Endothelial cell of umbilical vein (primary cell): ENCODE measurements at regions not wholly inside any gene's neighbourhood (a gene's known extent, or its start where the extent isn't known, plus 50 kb on each side); places are given as distances from the start of the nearest gene placed in this dataset.

Source experiments
- BruUV-seq: library from RNA; stranded (reverse); fragments of 400-500 nt; replicated peaks from 2 replicates; lab custom pipeline; 2021; lab: Mats Ljungman, UMichigan
- CTCF ChIA-PET: fragments of 300-600, 350-600 bp; sonication (Branson Sonifier 250); formaldehyde crosslinking; loops from one replicate; lab custom pipeline; 2021; ENCODE audit warnings: antibody characterized with exemption, inconsistent platforms; lab: Charles Lee
- POLR2A ChIA-PET: fragments of 300-600, 350-600 bp; sonication (Branson Sonifier 250); formaldehyde crosslinking; loops from one replicate; lab custom pipeline; 2021; ENCODE audit warnings: antibody characterized with exemption, inconsistent platforms; lab: Charles Lee
- DNase-seq: peaks from one replicate; pipeline ENCODE4 v3.0.0-alpha.2; 2011; ENCODE audit warnings: low read depth, low spot score
- FAIRE-seq: peaks from 2 replicates; lab custom pipeline; 2011; peaks lifted over from hg19 to GRCh38; lab: Jason Lieb, UNC
- H2AFZ ChIP-seq: 2 replicates; pipeline ENCODE4 v1.6.0; 2012; ENCODE audit warnings: low read depth, low read length, control low read depth, inconsistent platforms
- H3K27ac ChIP-seq: 2 replicates; pipeline ENCODE4 v1.5.1; 2011; ENCODE audit warnings: low read depth, mild to moderate bottlenecking, control low read depth, low read length, moderate library complexity; ENCODE audit not compliant: insufficient read depth
- H3K27me3 ChIP-seq, 2 experiments: 2 replicates each; pipeline versions ENCODE4 v1.6.0 to v1.6.1; 2011; ENCODE audit warnings: low read length in 2 of 2, mixed read lengths in 1 of 2; ENCODE audit not compliant: control insufficient read depth in 2 of 2, insufficient read depth in 2 of 2
- H3K36me3 ChIP-seq, 2 experiments: 2 replicates in 1 of 2; 3 replicates in 1 of 2; pipeline ENCODE4 v1.5.1; 2011; ENCODE audit warnings: low read length in 2 of 2, mild to moderate bottlenecking in 1 of 2, moderate library complexity in 1 of 2; ENCODE audit not compliant: control insufficient read depth in 2 of 2, insufficient read depth in 2 of 2; ENCODE audit errors: extremely low read depth in 1 of 2
- H3K4me1 ChIP-seq: 3 replicates; pipeline ENCODE4 v1.5.1; 2011; ENCODE audit warnings: mild to moderate bottlenecking, low read length; ENCODE audit not compliant: control insufficient read depth, insufficient read depth; ENCODE audit errors: extremely low read depth
- H3K4me2 ChIP-seq: 2 replicates; pipeline ENCODE4 v1.6.1; 2011; ENCODE audit warnings: low read length, control low read depth, mixed read lengths; ENCODE audit not compliant: insufficient read depth
- H3K4me3 ChIP-seq, 3 experiments: fragments of 200-600 bp in 1 of 3; sonication (generic), shearing (Covaris generic) in 1 of 3; replicated peaks in 1 of 3; 2 replicates each; pipeline ENCODE4 v1.5.1; 2011 to 2016; ENCODE audit warnings: control low read depth in 3 of 3, low read length in 3 of 3, mild to moderate bottlenecking in 2 of 3, inconsistent platforms in 1 of 3, low read depth in 1 of 3, moderate library complexity in 1 of 3; ENCODE audit not compliant: insufficient read depth in 1 of 3
- H3K79me2 ChIP-seq: 2 replicates; pipeline ENCODE4 v1.6.0; 2012; ENCODE audit warnings: low read length, inconsistent platforms; ENCODE audit not compliant: control insufficient read depth, insufficient read depth
- H3K9ac ChIP-seq: replicated peaks from 2 replicates; pipeline ENCODE3; 2011; ENCODE audit warnings: low read length, control low read depth; ENCODE audit not compliant: insufficient read depth; ENCODE audit errors: extremely low read depth
- H3K9me1 ChIP-seq: replicated peaks from 3 replicates; pipeline ENCODE4 v1.6.0; 2011; ENCODE audit warnings: mild to moderate bottlenecking, low read length; ENCODE audit not compliant: control insufficient read depth, insufficient read depth; ENCODE audit errors: extremely low read depth
- H3K9me3 ChIP-seq: replicated peaks from 2 replicates; pipeline ENCODE4 v1.5.1; 2012; ENCODE audit warnings: low read length, inconsistent platforms; ENCODE audit not compliant: control insufficient read depth, insufficient read depth
- H4K20me1 ChIP-seq: replicated peaks from 2 replicates; pipeline ENCODE3; 2011; ENCODE audit warnings: mild to moderate bottlenecking, low read length; ENCODE audit not compliant: control insufficient read depth, insufficient read depth; ENCODE audit errors: extremely low read depth
- EZH2 ChIP-seq: IDR thresholded peaks from 2 replicates; pipeline ENCODE4 v1.6.1; 2012; ENCODE audit warnings: borderline replicate concordance, low read depth, mild to moderate bottlenecking, moderate library complexity, low read length, inconsistent platforms; ENCODE audit not compliant: severe bottlenecking
- FOS ChIP-seq: IDR thresholded peaks from 2 replicates; pipeline ENCODE4 v1.6.1; 2011; ENCODE audit warnings: mild to moderate bottlenecking, low read length, moderate library complexity, borderline replicate concordance; ENCODE audit not compliant: insufficient read depth
- JUN ChIP-seq: IDR thresholded peaks from 2 replicates; pipeline ENCODE4 v1.6.1; 2011; ENCODE audit warnings: borderline replicate concordance, low read depth; ENCODE audit not compliant: insufficient read length, insufficient read depth
- MAX ChIP-seq: IDR thresholded peaks from 2 replicates; pipeline ENCODE4 v1.6.1; 2011; ENCODE audit not compliant: insufficient read depth, insufficient read length
- MYC ChIP-seq: IDR thresholded peaks from one replicate; pipeline ENCODE4 v1.6.1; 2011; ENCODE audit warnings: mild to moderate bottlenecking, low read depth, low read length
- POLR2A ChIP-seq: IDR thresholded peaks from 2 replicates; pipeline ENCODE4 v1.6.1; 2012; ENCODE audit warnings: low read depth, mild to moderate bottlenecking, control low read depth, low read length
- POLR2AphosphoS5 ChIP-seq: IDR thresholded peaks from 2 replicates; pipeline ENCODE4 v1.6.1; 2012; ENCODE audit warnings: low read depth, mild to moderate bottlenecking, control low read depth, low read length, moderate library complexity; ENCODE audit not compliant: insufficient read depth
- dilution Hi-C: fragments of 300-500 bp; cut with MboI; formaldehyde crosslinking; loops from one replicate; pipeline ENCODE4 v1.15.0; 2019; ENCODE audit warnings: low sequenced_read_pairs; ENCODE audit not compliant: extremely low pct_ligation_motif_present
- intact Hi-C: fragments of 100-400 bp; cut with micrococcal nuclease; formaldehyde crosslinking; loops from one replicate; pipeline ENCODE4 v1.10.0; 2022

DNA sequence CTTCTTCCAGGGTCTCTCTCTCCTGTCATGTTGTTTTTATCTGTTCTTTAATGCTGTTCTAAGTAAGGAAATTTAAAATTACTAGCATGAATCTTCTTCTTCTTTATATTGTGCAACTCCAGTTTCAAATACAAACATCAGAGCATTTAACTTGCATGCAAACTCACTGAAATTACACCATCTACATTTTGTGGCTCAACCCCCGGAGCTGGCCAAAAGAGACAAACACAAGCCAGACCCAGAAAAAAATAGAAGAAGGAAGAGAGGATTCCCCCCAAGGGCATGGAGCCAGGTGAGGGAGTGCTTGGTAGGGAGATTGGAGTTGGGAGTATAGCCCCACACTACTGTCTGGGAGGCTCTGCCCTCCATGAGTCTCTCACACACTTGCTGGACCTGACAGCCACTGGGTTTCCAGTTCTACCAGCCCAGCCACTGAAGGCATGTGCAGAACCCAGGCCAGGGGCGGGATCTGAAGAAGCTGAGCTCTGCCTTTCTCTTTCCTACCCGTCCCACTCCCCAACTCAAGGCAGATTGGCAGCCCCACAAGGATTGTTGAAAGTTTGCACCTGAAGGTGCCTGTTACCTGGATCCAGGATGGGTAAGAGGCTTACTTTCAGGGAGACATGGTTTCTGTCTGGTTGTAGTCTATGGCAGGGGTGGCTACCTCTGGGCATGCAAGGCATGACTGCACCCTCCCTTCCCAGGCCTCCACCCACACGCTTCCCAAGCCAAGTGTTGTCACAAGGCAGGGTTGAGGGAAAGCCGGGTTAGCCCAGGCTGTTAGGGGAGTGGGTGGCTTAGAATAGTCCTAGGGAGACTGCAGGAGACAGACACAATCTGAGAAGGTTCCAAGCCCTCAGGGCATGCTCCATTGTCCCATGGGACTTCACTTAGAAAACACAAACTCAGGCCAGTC, 297.2 kb downstream of the TGFB2 start:
- H3K27me3 ChIP-seq = no peaks in the 10 kb centered on the region
- BruUV-seq = no TSS peak
- H3K9me1 ChIP-seq = no peaks in the 10 kb centered on the region
- no peaks in the 10 kb centered on the region for H3K4me1 ChIP-seq
- ChIA-PET CTCF (no interaction called here), POLR2A (no interaction called here)
- FAIRE-seq = no peak
- TF ChIP-seq EZH2 (no peak), JUN (no peak), POLR2AphosphoS5 (no peak), POLR2A (no peak), MYC (no peak), MAX (no peak)
- intact Hi-C loops (no loop called here), dilution Hi-C loops (no loop called here)
- H3K4me3 ChIP-seq = no peak overlapping the region
- H2AFZ ChIP-seq = no peak overlapping the region
- no peak for DNase-seq
- no peak overlapping the region for H3K27ac ChIP-seq
- H3K79me2 ChIP-seq = no peaks in the 10 kb centered on the region
- no peaks in the 10 kb centered on the region for H4K20me1 ChIP-seq
- no peaks in the 10 kb centered on the region for H3K36me3 ChIP-seq
- no peak overlapping the region for H3K9ac ChIP-seq
- H3K9me3 ChIP-seq = no peaks in the 10 kb centered on the region
- no peak overlapping the region for H3K4me2 ChIP-seq

GRCh38 chr1:218643281-218643680, 298.1 kb downstream of the TGFB2 start:
- BruUV-seq = no TSS peak
- Histone ChIP-seq H3K27ac (no peak overlapping the region), H3K4me2 (no peak overlapping the region), H3K79me2 (no peaks in the 10 kb centered on the region), H3K4me1 (no peaks in the 10 kb centered on the region), H4K20me1 (no peaks in the 10 kb centered on the region), H3K9me3 (no peaks in the 10 kb centered on the region), H3K9me1 (no peaks in the 10 kb centered on the region), H3K9ac (no peak overlapping the region), H3K36me3 (no peaks in the 10 kb centered on the region), H3K4me3 (no peak overlapping the region), H3K27me3 (no peaks in the 10 kb centered on the region), H2AFZ (no peak overlapping the region)
- no peak for DNase-seq
- TF ChIP-seq MYC (no peak), MAX (no peak), POLR2A (no peak), FOS (no peak), JUN (no peak), POLR2AphosphoS5 (no peak)
- dilution Hi-C loops = no loop called here
- ChIA-PET POLR2A (interaction anchor here (0.7 kb wide), 1 partner anchor 289 kb away, joined by 3 read pairs; no protein-coding TSS in a partner anchor), CTCF (interaction anchor here (0.7 kb wide), 1 partner anchor 163 kb away, joined by 4 read pairs; no protein-coding TSS in a partner anchor)
- intact Hi-C loops = no loop called here
- no peak for FAIRE-seq
